PC-9 (cell line): ENCODE measurements at regions not wholly inside any gene's neighbourhood (a gene's known extent, or its start where the extent isn't known, plus 50 kb on each side); places are given as distances from the start of the nearest gene placed in this dataset.

Source experiments
- BruUV-seq: library from RNA; stranded (reverse); fragments of 400-500 nt; replicated peaks from 2 replicates; lab custom pipeline; 2021; lab: Mats Ljungman, UMichigan
- CTCF ChIA-PET: fragments of 300-600 bp; sonication (Branson Sonifier 250); formaldehyde crosslinking; loops from one replicate; lab custom pipeline; 2022; ENCODE audit warnings: antibody characterized with exemption; lab: Charles Lee
- POLR2A ChIA-PET: fragments of 300-600 bp; sonication (Branson Sonifier 250); formaldehyde crosslinking; loops from one replicate; lab custom pipeline; 2022; ENCODE audit warnings: antibody characterized with exemption; ENCODE audit not compliant: unreplicated experiment; lab: Charles Lee
- DNase-seq, 2 experiments: peaks; one replicate each; pipeline versions ENCODE4 v3.0.0 to v3.0.0-alpha.2; 2015 to 2022; ENCODE audit warnings: mixed read lengths in 1 of 2
- H2AFZ ChIP-seq: fragments of 200-600 bp; sonication (generic); 2 replicates; pipeline ENCODE4 v1.8.1; 2017; ENCODE audit warnings: antibody characterized with exemption
- H3F3A ChIP-seq: fragments of 200-600 bp; sonication (generic); 2 replicates; pipeline ENCODE4 v1.8.1; 2017; ENCODE audit warnings: antibody characterized with exemption, mild to moderate bottlenecking, low read depth; ENCODE audit not compliant: insufficient read depth
- H3K27ac ChIP-seq: fragments of 200-600 bp; sonication (generic); 2 replicates; pipeline ENCODE4 v1.6.1; 2016; ENCODE audit warnings: mixed run types
- H3K27me3 ChIP-seq: fragments of 200-600 bp; sonication (generic); 2 replicates; pipeline ENCODE4 v1.6.1; 2016; ENCODE audit warnings: low read depth, mixed run types; ENCODE audit not compliant: insufficient read depth
- H3K36me3 ChIP-seq: fragments of 200-600 bp; sonication (generic); 2 replicates; pipeline ENCODE4 v1.6.1; 2016; ENCODE audit warnings: low read depth, mixed run types
- H3K4me1 ChIP-seq: fragments of 200-600 bp; sonication (generic); replicated peaks from 2 replicates; pipeline ENCODE4 v1.6.1; 2016; ENCODE audit warnings: mixed run types; ENCODE audit not compliant: insufficient read depth
- H3K4me2 ChIP-seq: fragments of 200-600 bp; sonication (generic); 2 replicates; pipeline ENCODE4 v1.6.1; 2017; ENCODE audit warnings: mixed run types
- H3K4me3 ChIP-seq: fragments of 200-600 bp; sonication (generic); 2 replicates; pipeline ENCODE4 v1.6.1; 2016; ENCODE audit warnings: mixed run types
- H3K79me2 ChIP-seq: fragments of 200-600 bp; sonication (generic); 2 replicates; pipeline ENCODE4 v1.6.1; 2017; ENCODE audit warnings: low read depth, mixed run types
- H3K9me2 ChIP-seq: fragments of 200-600 bp; sonication (generic); 2 replicates; pipeline ENCODE4 v1.8.1; 2017; ENCODE audit warnings: mild to moderate bottlenecking; ENCODE audit not compliant: insufficient read depth
- H3K9me3 ChIP-seq: fragments of 200-600 bp; sonication (generic); 2 replicates; pipeline ENCODE4 v1.8.1; 2016; ENCODE audit warnings: low read depth; ENCODE audit not compliant: insufficient read depth
- H4K20me1 ChIP-seq: fragments of 200-600 bp; sonication (generic); 2 replicates; pipeline ENCODE4 v1.8.1; 2017; ENCODE audit not compliant: insufficient read depth
- EZH2 ChIP-seq: fragments of 200-600 bp; sonication (generic); IDR thresholded peaks from 2 replicates; pipeline ENCODE4 v1.8.0; 2017; ENCODE audit warnings: antibody characterized with exemption, low read depth
- intact Hi-C: fragments of 100-400 bp; cut with micrococcal nuclease; formaldehyde crosslinking; loops from one replicate; pipeline ENCODE4 v1.10.0; 2022; ENCODE audit not compliant: unreplicated experiment
- TF ChIP-seq, protein P1 (sequence below): fragments of 200-600 bp; sonication (generic); conservative IDR thresholded peaks from 2 replicates; pipeline ENCODE4 v1.6.1; 2017; ENCODE audit warnings: mixed run types, antibody characterized with exemption, mild to moderate bottlenecking, moderate library complexity

- no peaks in the 10 kb centered on the region for H3K79me2 ChIP-seq
- no peak overlapping the region for H3K4me2 ChIP-seq
- no peak for DNase-seq
- no TSS peak for BruUV-seq
- TF ChIP-seq, protein P1, sequence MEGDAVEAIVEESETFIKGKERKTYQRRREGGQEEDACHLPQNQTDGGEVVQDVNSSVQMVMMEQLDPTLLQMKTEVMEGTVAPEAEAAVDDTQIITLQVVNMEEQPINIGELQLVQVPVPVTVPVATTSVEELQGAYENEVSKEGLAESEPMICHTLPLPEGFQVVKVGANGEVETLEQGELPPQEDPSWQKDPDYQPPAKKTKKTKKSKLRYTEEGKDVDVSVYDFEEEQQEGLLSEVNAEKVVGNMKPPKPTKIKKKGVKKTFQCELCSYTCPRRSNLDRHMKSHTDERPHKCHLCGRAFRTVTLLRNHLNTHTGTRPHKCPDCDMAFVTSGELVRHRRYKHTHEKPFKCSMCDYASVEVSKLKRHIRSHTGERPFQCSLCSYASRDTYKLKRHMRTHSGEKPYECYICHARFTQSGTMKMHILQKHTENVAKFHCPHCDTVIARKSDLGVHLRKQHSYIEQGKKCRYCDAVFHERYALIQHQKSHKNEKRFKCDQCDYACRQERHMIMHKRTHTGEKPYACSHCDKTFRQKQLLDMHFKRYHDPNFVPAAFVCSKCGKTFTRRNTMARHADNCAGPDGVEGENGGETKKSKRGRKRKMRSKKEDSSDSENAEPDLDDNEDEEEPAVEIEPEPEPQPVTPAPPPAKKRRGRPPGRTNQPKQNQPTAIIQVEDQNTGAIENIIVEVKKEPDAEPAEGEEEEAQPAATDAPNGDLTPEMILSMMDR = no peak
- TF ChIP-seq EZH2 = no peak
- no peaks in the 10 kb centered on the region for H3K36me3 ChIP-seq
- H3F3A ChIP-seq = peaks cover 9% of the 10 kb centered on the region; the same call in 1 of the 2 replicates
- ChIA-PET POLR2A (no interaction called here), CTCF (interaction anchor here (0.6 kb wide), 1 partner anchor 78 kb away, joined by 25 read pairs; no protein-coding TSS in a partner anchor)
- peaks cover 37% of the 10 kb centered on the region for H3K4me1 ChIP-seq
- H3K27ac ChIP-seq = no peak overlapping the region
- intact Hi-C loops = loop anchor here (10.0 kb wide), 1 partner anchor 268 kb away; no protein-coding TSS in a partner anchor
- no peak overlapping the region for H3K4me3 ChIP-seq
- H3K9me3 ChIP-seq = no peaks in the 10 kb centered on the region
- no peak overlapping the region for H2AFZ ChIP-seq
- no peaks in the 10 kb centered on the region for H3K9me2 ChIP-seq
- H3K27me3 ChIP-seq = no peaks in the 10 kb centered on the region
- H4K20me1 ChIP-seq = no peaks in the 10 kb centered on the region
Measured at GRCh38 chr3:115246461-115247020, 99.5 kb upstream of the ZBTB20 start.

GRCh38 chr3:115248274-115248673 is 101.2 kb upstream of the ZBTB20 start:
- H3K9me3 ChIP-seq = no peaks in the 10 kb centered on the region
- H3K4me2 ChIP-seq = peak overlapping the region; percentile 47
- peaks cover 37% of the 10 kb centered on the region for H3K4me1 ChIP-seq
- no peaks in the 10 kb centered on the region for H3K9me2 ChIP-seq
- no TSS peak for BruUV-seq
- no peak overlapping the region for H2AFZ ChIP-seq
- H4K20me1 ChIP-seq = no peaks in the 10 kb centered on the region
- ChIA-PET POLR2A (interaction anchor here (0.5 kb wide), 1 partner anchor 519 kb away, joined by 3 read pairs; no protein-coding TSS in a partner anchor), CTCF (no interaction called here)
- no peaks in the 10 kb centered on the region for H3K27me3 ChIP-seq
- TF ChIP-seq, protein P1 = no peak
- TF ChIP-seq EZH2 = no peak
- H3K79me2 ChIP-seq = no peaks in the 10 kb centered on the region
- H3K4me3 ChIP-seq = no peak overlapping the region
- DNase-seq = peak in 1 of 2 experiments; percentile 37
- H3K27ac ChIP-seq = peak overlapping the region; percentile 78
- intact Hi-C loops = loop anchor here (10.0 kb wide), 1 partner anchor 267 kb away; no protein-coding TSS in a partner anchor
- peaks cover 9% of the 10 kb centered on the region; the same call in 1 of the 2 replicates for H3F3A ChIP-seq
- H3K36me3 ChIP-seq = no peaks in the 10 kb centered on the region

DNA sequence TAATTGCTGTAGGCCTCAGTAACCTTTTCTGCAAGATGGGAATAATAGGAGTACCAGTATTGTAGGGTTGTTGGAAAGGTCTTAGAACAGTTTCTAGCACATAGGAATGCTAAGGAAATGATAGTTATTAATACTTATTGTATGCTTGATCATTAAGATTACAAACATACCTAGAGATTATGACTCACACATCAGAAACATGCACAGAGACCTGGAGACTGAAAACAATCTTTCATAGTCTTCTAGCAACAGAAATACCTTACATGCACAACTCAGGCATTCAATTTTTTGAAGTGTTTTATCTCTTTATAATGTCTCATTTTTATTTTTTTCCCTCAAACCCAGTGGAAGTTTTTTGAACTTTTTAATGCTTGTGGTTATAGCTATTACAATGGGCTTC is 104.4 kb upstream of the ZBTB20 start:
- Histone ChIP-seq H3K79me2 (no peaks in the 10 kb centered on the region), H4K20me1 (no peaks in the 10 kb centered on the region), H3K4me2 (no peak overlapping the region), H3K9me2 (no peaks in the 10 kb centered on the region), H3K4me3 (no peak overlapping the region), H3K9me3 (no peaks in the 10 kb centered on the region; the same call in 1 of the 2 replicates), H3K36me3 (no peaks in the 10 kb centered on the region), H3K27me3 (no peaks in the 10 kb centered on the region), H2AFZ (no peak overlapping the region), H3F3A (no peaks in the 10 kb centered on the region), H3K27ac (no peak overlapping the region), H3K4me1 (peaks cover 20% of the 10 kb centered on the region)
- no TSS peak for BruUV-seq
- intact Hi-C loops = no loop called here
- POLR2A ChIA-PET = no interaction called here
- TF ChIP-seq EZH2 = no peak
- TF ChIP-seq, protein P1 = no peak
- CTCF ChIA-PET = interaction anchor here (0.6 kb wide), 1 partner anchor 554 kb away, joined by 4 read pairs; no protein-coding TSS in a partner anchor
- DNase-seq = no peak
